ENCODE measurements at regions not wholly inside any gene's neighbourhood (a gene's known extent, or its start where the extent isn't known, plus 50 kb on each side); places are given as distances from the start of the nearest gene placed in this dataset.

- no peak for DNase-seq (ENCODE audit: low read depth)
- TF ChIP-seq CTCF (IDR thresholded peaks at IDR 0.05; ENCODE audit: control insufficient read depth, extremely low read depth, insufficient read depth), result no peak
- H3K4me3 ChIP-seq (ENCODE audit: low read depth, low read length), result no peak overlapping the region
Observed at GRCh38 chr9:73237140-73237539, 85.5 kb downstream of the ANXA1 start.

GRCh38 chr9:73239570-73240265 is 88.1 kb downstream of the ANXA1 start:
- H3K4me3 ChIP-seq (ENCODE audit: low read depth, low read length), result no peak overlapping the region
- no peak for DNase-seq (ENCODE audit: low read depth)
- no peak for TF ChIP-seq CTCF (IDR thresholded peaks at IDR 0.05; ENCODE audit: control insufficient read depth, extremely low read depth, insufficient read depth)

GRCh38 chr9:73243078-73243477 is 91.4 kb downstream of the ANXA1 start:
- H3K4me3 ChIP-seq (ENCODE audit: low read depth, low read length), result no peak overlapping the region
- TF ChIP-seq CTCF (IDR thresholded peaks at IDR 0.05; ENCODE audit: control insufficient read depth, extremely low read depth, insufficient read depth), result no peak
- DNase-seq (ENCODE audit: low read depth), result no peak

GRCh38 chr9:73259086-73259696 is 107.5 kb downstream of the ANXA1 start:
- no peak for TF ChIP-seq CTCF (IDR thresholded peaks at IDR 0.05; ENCODE audit: control insufficient read depth, extremely low read depth, insufficient read depth)
- no peak for DNase-seq (ENCODE audit: low read depth)
- H3K4me3 ChIP-seq (ENCODE audit: low read depth, low read length), result no peak overlapping the region

- DNase-seq (ENCODE audit: low read depth), result no peak
- no peak for TF ChIP-seq CTCF (IDR thresholded peaks at IDR 0.05; ENCODE audit: control insufficient read depth, extremely low read depth, insufficient read depth)
- H3K4me3 ChIP-seq (ENCODE audit: low read depth, low read length), result no peak overlapping the region
Observed at GRCh38 chr9:73260506-73260905, 108.8 kb downstream of the ANXA1 start.

- H3K4me3 ChIP-seq (ENCODE audit: low read depth, low read length), result no peak overlapping the region
- DNase-seq (ENCODE audit: low read depth), result no peak
- TF ChIP-seq CTCF (IDR thresholded peaks at IDR 0.05; ENCODE audit: control insufficient read depth, extremely low read depth, insufficient read depth), result no peak
Observed at GRCh38 chr9:73264631-73265030, 113.0 kb downstream of the ANXA1 start.

GRCh38 chr9:73265876-73266275 is 114.2 kb downstream of the ANXA1 start:
- TF ChIP-seq CTCF (IDR thresholded peaks at IDR 0.05; ENCODE audit: control insufficient read depth, extremely low read depth, insufficient read depth), result no peak
- no peak for DNase-seq (ENCODE audit: low read depth)
- H3K4me3 ChIP-seq (ENCODE audit: low read depth, low read length), result no peak overlapping the region

All from LNCaP clone FGC (cell line).